ENCODE measurements at regions not wholly inside any gene's neighbourhood (a gene's known extent, or its start where the extent isn't known, plus 50 kb on each side); places are given as distances from the start of the nearest gene placed in this dataset.

DNA sequence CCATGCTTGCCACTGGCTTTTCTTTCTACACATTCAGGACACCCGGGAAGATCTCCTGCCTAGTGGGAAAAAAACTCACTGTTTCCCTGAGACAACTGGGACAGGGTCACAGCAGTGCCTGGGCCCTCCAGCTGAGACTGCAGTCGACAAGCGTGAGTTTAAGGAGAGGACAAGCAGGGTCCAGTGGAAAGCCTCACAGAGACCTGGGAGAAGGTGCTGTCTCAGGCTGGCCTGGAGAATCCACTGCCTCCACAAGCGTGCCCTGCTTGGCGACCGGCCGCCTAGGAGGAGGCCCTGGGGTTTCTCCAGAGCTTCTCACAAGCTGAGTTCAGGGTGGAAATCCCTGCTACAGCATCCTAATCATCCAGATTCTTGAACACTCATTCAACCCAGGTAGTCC, 519.6 kb upstream of the RAB6C start:
- H3K27ac ChIP-seq (ENCODE audit: extremely low read depth, low read depth, low read length) = no peak overlapping the region
- no peaks in the 10 kb centered on the region for H3K9me1 ChIP-seq (ENCODE audit: control insufficient read depth, insufficient read depth, low read length)
- no peaks in the 10 kb centered on the region for H3K79me2 ChIP-seq (ENCODE audit: control insufficient read depth, insufficient read depth, low read length)
- BruUV-seq (replicated peaks) = no TSS peak
- TF ChIP-seq CBX2 (IDR thresholded peaks at IDR 0.05; ENCODE audit: insufficient read depth, low read length, poor library complexity, severe bottlenecking) (no peak), PCBP1 (IDR thresholded peaks at IDR 0.05; ENCODE audit: low read depth, low read length, poor library complexity, severe bottlenecking) (no peak), PRPF4 (IDR thresholded peaks at IDR 0.05; ENCODE audit: insufficient read depth, low read depth, low read length, poor library complexity, severe bottlenecking) (no peak), TBP (optimal IDR thresholded peaks at IDR 0.05; ENCODE audit: low read depth, low read length) (no peak), MTA3 (IDR thresholded peaks at IDR 0.05; ENCODE audit: borderline replicate concordance) (no peak), ELF1 (tag; IDR thresholded peaks at IDR 0.05) (no peak), TGIF2 (CRISPR knock-in tag; IDR thresholded peaks at IDR 0.05) (no peak), CBX5 (IDR thresholded peaks at IDR 0.05; ENCODE audit: borderline replicate concordance, low read depth) (no peak), STAG1 (CRISPR knock-in tag; IDR thresholded peaks at IDR 0.05; ENCODE audit: borderline replicate concordance) (no peak), DNMT1 (IDR thresholded peaks at IDR 0.05) (no peak), NR2F6 (CRISPR knock-in tag; IDR thresholded peaks at IDR 0.05) (no peak), KHSRP (IDR thresholded peaks at IDR 0.05) (no peak), NFIC (IDR thresholded peaks at IDR 0.05) (no peak), TRIM25 (IDR thresholded peaks at IDR 0.05; ENCODE audit: borderline replicate concordance) (no peak)
- in situ Hi-C loops (cut with MboI) (no loop called here), intact Hi-C loops (cut with micrococcal nuclease) (no loop called here)
- no peaks in the 10 kb centered on the region for H4K20me1 ChIP-seq (replicated peaks; ENCODE audit: control insufficient read depth, insufficient read depth, low read length)
- ChIA-PET POLR2A (no interaction called here), CTCF (ENCODE audit: low intra/inter-chr PET ratio) (no interaction called here)
- H2AFZ ChIP-seq (ENCODE audit: low read depth, low read length) = no peak overlapping the region
- no peaks in the 10 kb centered on the region for H3K4me1 ChIP-seq (replicated peaks in 1 of 2; ENCODE audit: control insufficient read depth in 2 of 2, insufficient read depth in 2 of 2, low read length in 2 of 2)
- no peak overlapping the region for H3K4me2 ChIP-seq (ENCODE audit: insufficient read depth, low read length)
- ATAC-seq (no peak), FAIRE-seq (no peak), DNase-seq (ENCODE audit: extremely low read depth in 1 of 4, low spot score in 3 of 4) (no peak)
- H3K4me3 ChIP-seq = no peak overlapping the region
- no peaks in the 10 kb centered on the region for H3K36me3 ChIP-seq (ENCODE audit: control insufficient read depth, insufficient read depth, low read length)
- no peaks in the 10 kb centered on the region for H3K9me3 ChIP-seq (replicated peaks; ENCODE audit: control insufficient read depth, insufficient read depth, low read depth, low read length)
- no peak overlapping the region for H3K9ac ChIP-seq (ENCODE audit: insufficient read depth in 1 of 2, low read depth in 2 of 2, low read length in 2 of 2)
- H3K27me3 ChIP-seq (ENCODE audit: control insufficient read depth in 2 of 2, insufficient read depth in 2 of 2, low read length in 2 of 2) = peaks cover 0 to 18% of the 10 kb centered on the region in 2 experiments; a peak in 2 of 5 replicates
- WGBS (ENCODE audit: insufficient coverage, low coverage, missing lambda C conversion rate) = 0% methylated on average over 7 of the region's 7 CpGs
